HG03521 (cell line): ENCODE measurements at regions not wholly inside any gene's neighbourhood (a gene's known extent, or its start where the extent isn't known, plus 50 kb on each side); places are given as distances from the start of the nearest gene placed in this dataset.
"Not testable (repeated sequence)": the region's sequence is repeated elsewhere in the genome, so short reads cannot be mapped to it uniquely, and the experiment has no call there.

Experiments used
- ATAC-seq: cut with Tn5 transposase; IDR thresholded peaks from one replicate; pipeline ENCODE4 v1.9.1; 2021; ENCODE audit warnings: mild to moderate bottlenecking, moderate library complexity; ENCODE audit not compliant: unreplicated experiment

DNA sequence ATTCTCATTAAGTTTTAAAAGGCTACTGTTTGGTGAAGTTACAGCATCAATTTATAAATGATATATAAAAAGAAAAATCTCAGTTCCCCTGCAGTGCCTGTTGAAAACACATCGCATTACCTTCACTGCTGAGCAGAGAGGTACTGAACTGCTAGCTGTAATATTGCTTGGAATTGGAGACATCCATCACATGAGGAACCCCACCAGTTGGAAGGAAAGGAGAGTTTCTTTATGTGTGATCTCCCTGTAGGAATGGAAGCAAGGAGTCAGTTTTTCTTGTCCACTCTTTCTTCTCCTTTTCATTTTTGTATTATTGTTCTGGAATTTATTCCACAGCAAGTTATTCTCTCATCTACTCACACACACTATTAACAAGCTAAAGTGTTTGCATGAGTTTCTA, 1586.0 kb upstream of the PRR20A start:
- ATAC-seq: no peak

DNA sequence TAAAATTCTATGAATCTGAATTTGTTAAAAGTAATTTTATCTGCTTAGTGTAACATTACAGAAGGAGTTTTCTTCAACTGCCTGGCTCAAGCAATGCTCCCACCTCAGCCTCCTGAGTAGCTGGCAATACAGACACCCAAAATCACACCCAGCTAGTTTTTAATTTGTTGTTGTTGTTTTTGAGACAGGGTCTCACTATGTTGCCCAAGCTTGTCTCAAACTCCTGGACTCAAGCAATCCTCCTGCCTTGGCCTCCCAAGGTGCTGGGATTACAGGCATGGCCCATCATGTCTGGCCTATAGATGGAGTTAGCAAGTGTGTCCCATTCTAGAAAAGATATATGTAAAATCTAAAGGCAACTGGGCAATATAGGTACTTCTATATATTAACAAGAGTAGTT, 1580.4 kb upstream of the PRR20A start:
- ATAC-seq: no peak

DNA sequence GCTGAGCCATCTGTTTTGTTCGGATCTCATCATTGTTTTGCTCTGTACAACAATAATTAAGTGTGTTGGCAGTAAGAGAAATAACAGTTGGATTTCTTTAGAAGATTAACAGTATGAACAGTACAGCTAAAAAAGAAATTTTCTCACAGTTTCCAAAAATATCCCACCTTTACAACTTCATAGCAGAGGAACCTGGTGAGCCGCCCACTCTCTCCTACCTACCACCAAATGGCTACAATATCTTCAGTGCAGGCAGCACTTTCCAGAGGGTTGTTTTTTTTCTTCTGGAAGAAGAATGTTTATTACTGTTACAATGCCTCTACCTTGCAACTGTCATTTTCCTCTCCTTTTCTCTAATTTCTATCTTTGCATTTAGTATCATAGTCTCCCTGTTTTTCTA, 1577.5 kb upstream of the PRR20A start:
- ATAC-seq: no peak

DNA sequence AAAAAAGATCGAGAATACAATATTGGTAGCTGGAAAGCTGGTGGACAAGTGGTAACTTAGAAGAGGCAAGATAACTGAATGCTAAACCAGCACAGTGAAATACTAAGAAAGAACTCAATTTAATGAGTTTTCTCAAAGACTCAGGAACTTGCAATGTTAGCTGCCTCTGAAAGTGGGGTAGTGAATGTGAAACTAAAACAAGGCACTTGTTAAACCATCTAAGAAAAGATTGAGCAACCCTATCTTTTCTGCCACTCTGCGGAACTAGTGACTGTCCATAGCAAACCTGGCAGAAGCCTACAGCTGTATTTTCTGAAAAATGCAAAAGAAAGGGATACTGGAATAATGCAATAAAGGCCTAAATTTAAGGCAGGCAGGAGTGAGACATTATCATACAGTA, 1574.4 kb upstream of the PRR20A start:
- no peak for ATAC-seq

DNA sequence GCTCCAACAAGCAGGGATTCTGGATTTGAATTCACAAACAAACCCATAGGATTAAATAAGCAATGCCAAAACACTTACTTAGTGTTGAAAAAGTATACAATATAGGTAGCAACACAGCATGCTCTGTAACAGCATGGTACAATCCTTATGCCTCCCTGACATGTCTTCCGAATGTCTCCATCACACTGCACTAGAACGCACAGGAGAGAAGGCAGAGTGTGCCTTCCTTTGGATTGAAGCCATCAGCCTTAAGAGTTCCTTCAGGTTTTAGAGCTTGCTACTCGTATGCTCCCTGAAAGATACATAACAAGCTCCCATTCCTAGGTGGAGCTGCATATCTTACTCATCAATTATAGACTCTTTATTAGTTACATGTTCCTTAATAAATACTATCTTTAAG, 1573.9 kb upstream of the PRR20A start:
- no peak for ATAC-seq

DNA sequence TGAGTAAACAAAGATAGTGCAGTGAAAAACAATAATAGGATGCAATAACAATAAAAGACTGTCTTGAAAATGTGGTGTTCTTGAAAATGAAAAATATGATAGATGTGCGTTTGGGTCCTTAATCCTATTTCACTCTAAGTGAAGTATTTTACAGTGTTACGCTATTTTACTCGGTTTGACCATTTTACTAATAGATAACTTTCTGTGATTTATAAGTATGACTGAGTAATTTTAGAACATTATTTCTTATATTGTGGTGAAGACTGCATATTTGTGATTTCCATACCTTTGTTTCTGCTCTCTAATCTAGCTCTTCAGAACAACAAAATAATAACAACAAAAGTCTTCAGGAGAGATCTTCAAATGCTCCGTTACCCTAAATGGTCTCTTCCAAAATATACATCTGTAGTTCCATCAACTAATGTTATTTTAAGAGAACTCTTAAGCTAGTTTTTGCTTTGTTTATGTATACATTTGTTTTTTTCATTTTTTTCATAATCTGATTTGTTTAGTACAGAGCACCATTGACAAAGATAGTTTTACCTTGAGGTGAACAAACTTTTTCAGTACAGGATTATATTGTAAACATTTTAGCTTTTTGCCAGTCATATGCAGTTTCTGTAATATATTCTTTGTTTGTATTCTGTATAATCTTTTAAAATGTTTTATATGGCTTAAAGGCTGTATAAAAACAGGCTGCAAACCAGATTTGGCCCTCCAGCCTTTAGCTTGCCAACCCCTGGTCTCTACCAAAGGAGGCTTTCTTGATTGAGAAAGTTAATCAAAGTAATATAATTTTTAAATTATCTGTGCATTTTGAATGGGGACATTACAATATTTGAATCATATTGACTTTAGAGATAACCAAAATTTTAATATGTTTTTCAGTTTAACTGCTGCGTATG, 1572.7 kb upstream of the PRR20A start:
- ATAC-seq: no peak

DNA sequence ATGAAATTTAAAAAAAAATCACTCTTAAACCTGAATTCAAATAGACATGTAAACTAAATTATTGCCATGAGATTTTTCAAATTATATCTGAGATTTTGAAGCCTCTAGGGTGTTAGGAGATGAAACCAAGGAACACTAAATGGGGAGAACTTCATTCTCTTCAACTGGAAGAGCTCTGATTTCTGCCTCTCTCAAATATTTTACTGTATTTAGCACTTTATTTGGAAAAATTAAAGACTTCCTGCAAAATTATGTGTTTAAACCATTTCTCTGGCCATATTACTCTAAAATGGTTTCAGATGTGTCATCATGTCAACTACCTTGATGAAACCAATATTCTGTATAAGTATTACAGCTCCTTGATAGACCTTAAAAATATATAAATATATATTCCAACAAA, 1571.6 kb upstream of the PRR20A start:
- no peak for ATAC-seq

DNA sequence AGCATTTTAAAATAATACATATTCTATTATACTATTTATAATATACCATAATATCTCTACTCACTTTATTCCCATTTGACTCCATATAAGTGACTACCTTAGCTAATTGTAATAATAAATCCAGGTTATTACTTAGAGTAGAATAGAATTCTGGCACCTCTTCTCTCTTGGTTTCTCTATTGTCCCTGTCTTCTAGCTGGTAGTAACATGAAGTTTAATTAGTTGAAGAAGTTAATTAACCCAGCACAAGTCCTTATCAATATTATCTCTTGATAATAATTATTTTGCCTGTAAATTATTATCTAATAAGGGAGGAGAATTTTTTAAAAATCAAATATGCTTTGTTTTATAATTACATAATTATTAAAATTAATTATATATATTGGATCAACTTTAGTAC, 1571.2 kb upstream of the PRR20A start:
- ATAC-seq: no peak

DNA sequence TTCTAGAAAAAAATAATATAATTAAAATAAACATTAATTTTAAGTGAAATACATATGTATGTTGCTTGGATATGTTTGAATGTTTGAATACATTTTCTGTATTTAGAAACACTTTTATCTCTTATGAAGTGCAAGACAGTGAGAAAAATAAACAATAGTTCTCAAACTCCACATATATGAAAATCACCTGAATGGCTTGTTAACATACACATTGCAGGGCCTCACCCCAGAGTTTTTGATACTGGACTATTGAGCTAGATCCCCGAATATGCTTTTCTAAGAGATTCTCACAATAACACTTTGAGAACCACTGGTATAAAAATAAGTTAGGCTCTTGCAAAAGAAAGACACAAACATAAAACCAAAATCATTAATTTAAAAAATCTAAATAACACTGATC, 1570.3 kb upstream of the PRR20A start:
- no peak for ATAC-seq

DNA sequence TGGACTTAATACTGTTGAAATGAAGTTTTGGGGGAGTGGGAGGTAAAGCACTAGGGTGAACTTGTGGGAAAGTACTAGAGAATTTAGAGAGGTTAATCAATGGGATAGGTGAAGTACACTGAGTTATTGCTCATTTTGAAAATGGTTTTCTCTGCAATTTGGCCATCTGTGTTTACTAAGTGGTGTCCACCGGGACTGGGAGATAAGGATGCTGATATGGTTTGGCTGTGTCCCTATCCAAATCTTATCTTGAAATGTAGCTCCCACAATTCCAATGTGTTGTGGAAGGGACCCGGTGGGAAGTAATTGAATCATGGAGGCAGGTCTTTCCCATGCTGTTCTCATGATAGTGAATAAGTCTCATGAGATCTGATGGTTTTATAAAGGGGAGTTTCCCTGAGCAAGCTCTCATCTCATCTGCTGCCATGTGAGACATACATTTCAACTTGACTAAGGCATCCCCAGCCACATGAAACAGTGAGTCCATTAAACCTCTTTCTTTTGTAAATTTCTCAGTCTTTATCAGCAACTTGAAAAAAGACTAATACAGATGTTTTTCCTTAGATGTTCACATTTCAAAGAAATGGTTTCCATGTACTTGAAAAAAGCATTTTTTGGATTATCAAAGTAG, 1569.4 kb upstream of the PRR20A start:
- no peak for ATAC-seq

DNA sequence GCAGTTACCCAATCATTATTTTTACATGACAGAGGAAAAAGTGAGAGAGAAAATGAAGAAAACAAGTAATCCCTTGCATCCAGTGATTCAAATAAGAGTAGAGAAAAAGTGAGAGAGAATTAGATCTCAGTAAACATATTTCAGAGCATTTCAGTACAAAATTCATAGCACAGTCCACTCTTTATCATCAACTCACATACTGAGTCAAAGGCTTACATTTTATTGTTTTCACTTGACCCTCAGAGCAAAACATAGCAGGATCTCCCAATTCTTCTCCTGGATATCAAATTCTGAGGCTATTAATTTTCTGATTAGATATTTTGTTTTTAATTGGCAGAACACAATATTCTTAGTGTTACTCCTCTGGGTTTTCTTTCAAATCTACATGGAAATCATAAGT, 1568.3 kb upstream of the PRR20A start:
- no peak for ATAC-seq

DNA sequence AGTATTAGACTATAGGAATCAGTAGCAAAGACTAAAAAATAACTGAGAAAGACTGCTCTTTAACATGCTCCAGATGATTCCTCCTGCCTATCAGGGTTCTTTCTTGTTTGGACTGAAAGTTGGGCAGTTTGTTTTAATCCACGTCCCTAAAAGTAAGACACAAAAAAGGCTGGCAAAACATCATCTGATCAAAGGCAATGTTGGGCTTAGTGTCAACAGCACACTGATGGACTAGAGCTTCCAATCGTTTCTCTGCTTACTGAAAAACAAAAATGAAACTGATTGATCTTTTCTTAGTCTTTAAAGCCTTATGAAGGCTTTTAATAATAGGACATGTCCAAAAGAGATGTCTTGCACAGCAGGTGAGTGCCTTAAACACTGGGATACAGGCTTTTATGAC, 1567.9 kb upstream of the PRR20A start:
- ATAC-seq: no peak

DNA sequence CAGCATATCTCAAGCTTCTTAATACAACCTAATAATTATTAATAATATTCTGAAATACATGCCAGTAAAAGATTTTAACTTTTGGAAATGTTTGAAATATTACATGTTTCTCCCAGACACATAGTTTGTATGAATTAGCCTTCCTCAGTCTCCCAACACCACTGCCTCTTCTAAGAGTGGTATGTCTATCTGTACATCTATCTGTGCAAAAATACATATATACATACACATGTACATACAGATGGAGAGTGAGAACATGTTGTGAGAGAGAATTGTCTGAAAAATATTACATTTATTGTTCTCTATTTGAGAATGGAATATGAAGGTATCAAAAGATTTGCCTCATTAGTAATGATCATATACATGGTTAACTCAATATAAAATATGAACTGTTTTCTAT, 1567.2 kb upstream of the PRR20A start:
- ATAC-seq: no peak

DNA sequence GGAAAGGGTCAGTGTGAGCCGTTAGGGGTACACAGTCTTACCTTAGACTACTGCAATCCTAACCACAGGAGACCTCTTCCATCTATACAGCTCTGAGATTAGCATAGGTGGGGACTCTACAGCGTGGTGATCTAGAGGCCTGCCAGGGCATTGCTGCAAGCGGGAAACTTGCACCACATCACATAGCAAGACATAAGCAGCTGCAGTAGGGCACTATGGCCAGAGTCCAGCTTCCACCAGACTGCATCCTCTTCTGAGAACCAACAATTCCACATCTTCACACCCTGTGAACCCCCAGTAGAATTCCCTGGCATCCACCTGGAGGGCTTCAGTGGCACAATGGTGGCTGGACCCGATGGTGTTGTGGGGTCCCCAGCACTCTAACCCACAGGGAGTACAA, 1564.3 kb upstream of the PRR20A start:
- ATAC-seq: no peak

DNA sequence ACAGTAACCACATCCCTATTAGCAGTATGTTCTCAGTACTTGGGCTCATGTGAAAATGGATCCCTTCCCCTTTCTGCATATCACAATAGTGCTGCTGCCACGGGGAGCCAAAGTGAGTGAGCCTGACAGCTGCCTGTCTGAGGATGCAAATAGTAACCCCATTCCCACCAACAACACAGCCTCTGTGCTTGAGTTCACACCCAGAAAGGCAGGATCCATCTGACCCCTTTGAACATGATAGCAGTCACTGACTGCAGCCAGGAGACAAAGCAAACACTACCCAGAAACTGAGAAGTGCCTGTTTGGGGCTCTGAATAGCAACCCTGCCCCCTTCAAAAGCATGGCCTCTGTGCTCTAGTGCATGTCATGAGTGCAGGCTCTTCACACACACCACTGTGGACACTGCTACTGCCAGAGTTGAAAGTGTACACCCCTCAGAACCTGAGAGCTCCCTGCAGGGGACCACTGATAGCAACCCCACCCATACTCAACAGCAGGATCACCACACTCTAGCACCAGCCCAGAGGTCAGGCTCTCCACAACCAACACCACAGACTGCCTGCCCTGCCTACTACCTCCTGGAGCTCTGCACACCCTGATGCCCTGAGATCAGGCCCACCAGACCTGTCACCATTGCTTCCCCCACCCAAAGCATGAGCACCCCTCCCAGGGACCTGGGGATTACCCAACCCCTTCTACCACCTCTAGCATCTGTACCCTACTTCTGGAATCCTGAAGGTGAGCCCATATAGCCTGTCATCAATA, 1563.5 kb upstream of the PRR20A start:
- no peak for ATAC-seq

DNA sequence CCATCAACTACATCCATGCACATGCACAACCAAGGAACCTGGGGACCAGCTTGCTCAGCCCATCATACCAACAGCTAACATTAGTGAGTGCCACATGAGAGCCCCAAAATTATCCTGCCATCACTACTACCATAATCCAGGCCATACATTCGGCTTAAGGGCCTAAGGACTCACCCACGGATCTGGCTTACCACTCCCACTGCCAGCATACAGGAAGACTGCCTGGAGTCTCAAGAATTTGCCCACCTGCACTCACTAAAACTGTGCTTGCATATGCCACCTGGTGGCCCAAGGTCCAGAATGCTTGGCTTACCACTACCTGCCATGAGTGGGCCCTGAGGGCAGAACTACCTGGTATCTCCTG, 1562.9 kb upstream of the PRR20A start:
- ATAC-seq: no peak

DNA sequence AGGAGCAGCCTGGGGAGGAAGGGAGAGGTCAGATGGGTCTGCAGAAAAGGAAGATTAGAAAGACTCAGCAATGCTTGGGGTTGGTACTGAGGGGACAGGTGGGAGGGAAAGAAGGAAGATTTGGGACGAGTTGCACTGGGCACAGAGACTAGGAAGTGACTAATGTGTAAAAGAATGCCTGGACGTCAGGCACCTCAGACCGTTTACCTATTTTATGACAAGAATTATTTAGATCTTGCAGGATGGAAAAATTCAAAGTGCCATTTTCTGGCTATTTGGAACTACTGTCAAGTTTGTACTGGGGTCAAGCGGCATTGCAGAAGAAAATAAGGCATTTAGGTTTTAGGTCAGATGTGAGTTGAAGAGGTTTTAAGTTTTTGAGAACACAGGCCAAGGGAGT, 1558.4 kb upstream of the PRR20A start:
- not testable (repeated sequence) for ATAC-seq

DNA sequence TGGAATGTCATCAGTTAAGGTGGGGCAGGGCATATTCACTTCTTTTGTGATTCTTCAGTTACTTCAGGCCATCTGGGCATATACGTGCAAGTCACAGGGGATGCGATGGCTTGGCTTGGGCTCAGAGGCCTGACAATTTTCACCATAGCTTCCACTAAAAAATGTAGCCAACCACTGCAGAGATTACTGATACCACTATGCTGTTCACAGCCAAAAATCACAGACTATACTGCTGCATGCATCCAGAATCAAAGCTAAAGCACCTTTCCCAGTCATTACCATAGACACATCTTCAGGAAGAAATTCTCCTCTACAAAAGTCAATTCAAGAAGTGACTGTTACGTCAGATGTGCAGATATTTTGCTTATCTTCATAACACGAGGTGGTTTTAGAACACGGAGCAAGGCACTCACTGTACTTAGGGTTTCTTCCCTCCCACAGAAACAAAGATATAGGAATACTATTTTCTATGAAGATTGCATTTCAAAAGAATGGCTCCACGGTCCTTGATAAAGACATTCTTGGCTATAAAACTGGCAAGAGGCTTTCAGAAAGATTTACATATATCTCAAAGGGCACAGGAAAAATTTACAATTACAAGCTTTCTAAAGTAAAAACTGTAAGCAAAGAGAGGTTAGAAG, 1556.6 kb upstream of the PRR20A start:
- no peak for ATAC-seq

DNA sequence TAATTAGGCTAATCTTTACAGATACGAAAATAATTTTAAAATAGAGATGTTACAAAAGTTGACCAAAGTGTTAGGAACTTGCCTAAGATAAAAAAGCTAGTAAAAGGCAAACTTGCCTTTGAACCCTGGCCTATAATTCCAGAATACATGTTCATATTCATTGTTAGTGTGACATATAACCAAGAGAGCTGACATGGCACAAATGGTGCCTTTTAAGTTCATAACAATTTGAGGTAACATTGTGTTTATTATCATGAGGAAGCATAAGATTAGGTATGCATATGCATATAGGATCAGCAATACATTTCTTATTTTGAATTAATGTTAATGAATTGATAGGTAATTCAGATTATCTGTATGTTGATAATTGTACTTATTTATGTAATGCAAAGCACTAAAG, 1537.9 kb upstream of the PRR20A start:
- ATAC-seq: no peak

DNA sequence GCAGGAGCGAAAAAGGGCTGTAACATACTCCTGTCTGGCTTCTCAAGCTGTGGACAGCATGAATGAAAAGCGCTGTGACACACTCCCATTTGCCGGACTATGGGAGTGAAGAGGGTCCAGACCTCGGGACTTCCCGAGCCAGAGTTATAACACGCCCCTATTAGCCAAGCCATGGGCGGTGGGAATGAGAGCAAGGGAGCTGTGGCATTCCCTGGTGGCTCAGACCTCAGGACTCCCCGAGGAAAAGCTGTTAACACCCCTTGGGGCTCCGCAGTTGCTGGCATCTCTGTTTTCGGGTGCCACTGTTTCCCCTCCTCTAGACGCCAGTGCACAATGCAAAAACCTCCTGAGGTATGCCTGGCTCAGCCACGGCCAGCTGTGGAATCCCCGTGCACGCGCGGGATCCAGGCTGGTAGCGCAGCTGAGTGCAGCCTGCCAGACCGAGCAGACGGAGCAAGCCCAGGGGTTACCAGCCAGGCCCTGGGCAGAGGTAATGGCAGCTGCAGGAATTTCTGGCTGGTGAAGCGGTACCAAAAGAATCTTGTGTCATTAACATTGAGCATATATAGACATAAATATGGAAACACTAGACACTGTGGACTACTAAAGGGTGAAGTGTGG, 1534.6 kb upstream of the PRR20A start:
- ATAC-seq: no peak
